HUES64 (cell line): ENCODE measurements at regions not wholly inside any gene's neighbourhood (a gene's known extent, or its start where the extent isn't known, plus 50 kb on each side); places are given as distances from the start of the nearest gene placed in this dataset.

ENCODE experiments used
- H3K27ac ChIP-seq: 2 replicates; pipeline ENCODE4 v1.7.0; 2013; ENCODE audit warnings: low read depth, low read length, inconsistent platforms
- H3K27me3 ChIP-seq: 2 replicates; pipeline ENCODE4 v1.6.1; 2013; ENCODE audit warnings: mild to moderate bottlenecking, low read length; ENCODE audit not compliant: insufficient read depth
- H3K36me3 ChIP-seq: 2 replicates; pipeline ENCODE4 v1.6.1; 2013; ENCODE audit warnings: mild to moderate bottlenecking, low read length; ENCODE audit not compliant: insufficient read depth
- H3K4me1 ChIP-seq: 2 replicates; pipeline ENCODE4 v1.6.1; 2013; ENCODE audit warnings: mild to moderate bottlenecking, low read length, moderate library complexity; ENCODE audit not compliant: insufficient read depth
- H3K4me3 ChIP-seq: 2 replicates; pipeline ENCODE4 v1.5.1; 2013; ENCODE audit warnings: mild to moderate bottlenecking, low read length, moderate library complexity
- H3K9ac ChIP-seq: 2 replicates; pipeline ENCODE4 v1.6.1; 2013; ENCODE audit warnings: mild to moderate bottlenecking, low read depth, low read length
- H3K9me3 ChIP-seq: 2 replicates; pipeline ENCODE4 v1.6.1; 2013; ENCODE audit warnings: low read depth, low read length; ENCODE audit not compliant: insufficient read depth
- WGBS: fragments of 150-250, 120-280 bp; methylation state at CpG from one replicate; pipeline ENCODE4 v1.1.7; 2013; ENCODE audit warnings: missing lambda C conversion rate; 5-methylcytosine and 5-hydroxymethylcytosine counted together

DNA sequence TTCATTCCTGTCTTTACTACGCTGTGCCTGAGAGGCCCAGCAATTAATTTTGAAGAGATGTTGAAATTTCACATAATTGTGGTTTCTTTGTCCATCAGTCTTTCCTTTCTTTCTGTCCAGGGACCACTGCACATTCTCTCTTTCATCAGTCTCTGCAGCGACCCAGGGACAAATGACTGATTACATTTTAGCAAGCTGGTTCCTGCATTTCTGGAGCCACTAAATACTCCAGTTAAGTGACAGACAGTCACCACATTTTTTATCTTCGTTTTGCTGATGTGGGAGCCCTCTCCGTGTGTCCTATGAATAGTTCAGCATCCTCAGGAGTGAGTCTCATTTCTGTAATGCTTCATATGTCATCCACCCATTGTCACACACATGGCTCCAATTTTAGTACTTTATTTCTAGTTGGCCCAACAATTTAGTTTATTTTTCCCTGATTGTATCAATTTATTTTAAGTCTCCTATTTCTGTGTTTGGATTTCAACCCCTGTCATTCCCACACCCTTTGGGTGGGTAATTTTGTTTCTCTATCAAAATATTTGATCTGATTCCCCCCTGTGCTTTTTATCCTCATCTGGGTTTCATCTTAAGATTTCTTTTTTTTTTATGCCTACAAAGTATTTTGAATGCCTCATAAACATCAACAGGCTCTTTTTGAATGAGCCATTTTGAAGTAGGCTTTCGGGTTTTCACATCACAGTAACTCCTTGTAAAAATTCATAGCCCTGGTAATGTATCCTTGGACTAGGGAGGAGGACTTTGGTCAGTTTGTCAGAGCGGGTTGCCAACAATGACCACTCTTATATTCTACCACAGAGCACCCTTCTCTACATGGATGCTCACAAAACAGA is 1196.5 kb downstream of the GALC start:
- no peaks in the 10 kb centered on the region for H3K36me3 ChIP-seq
- H3K9ac ChIP-seq, result no peak overlapping the region
- no peak overlapping the region for H3K27ac ChIP-seq
- WGBS, result 91% methylated on average over 6 of the region's 6 CpGs
- H3K27me3 ChIP-seq, result no peaks in the 10 kb centered on the region
- H3K4me3 ChIP-seq, result no peak overlapping the region
- H3K9me3 ChIP-seq, result no peaks in the 10 kb centered on the region
- H3K4me1 ChIP-seq, result no peaks in the 10 kb centered on the region

DNA sequence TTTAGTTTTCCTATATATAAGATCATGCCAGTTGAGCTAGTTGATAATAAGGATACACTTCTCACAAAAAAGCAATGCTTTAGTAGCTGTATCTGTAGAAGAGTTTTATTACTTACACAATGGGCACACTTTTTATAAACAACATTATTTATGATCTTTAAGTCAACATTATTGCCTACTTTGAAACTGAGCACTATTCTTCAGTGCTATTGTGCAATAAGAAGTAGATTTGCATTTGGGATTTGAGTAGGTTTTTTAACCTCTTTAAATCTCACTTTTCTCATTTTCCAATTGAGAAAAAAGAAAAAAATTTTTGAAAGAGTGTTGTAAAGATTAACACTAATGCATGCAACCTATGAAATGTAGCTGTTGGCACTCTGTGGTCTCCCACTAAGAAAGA is 1198.3 kb downstream of the GALC start:
- Histone ChIP-seq H3K4me1 (no peaks in the 10 kb centered on the region), H3K9ac (no peak overlapping the region), H3K4me3 (no peak overlapping the region), H3K36me3 (no peaks in the 10 kb centered on the region), H3K9me3 (0 out of 2 replicates have a peak, but pooled peaks cover 2% of the 10 kb centered on the region), H3K27ac (no peak overlapping the region), H3K27me3 (no peaks in the 10 kb centered on the region)

DNA sequence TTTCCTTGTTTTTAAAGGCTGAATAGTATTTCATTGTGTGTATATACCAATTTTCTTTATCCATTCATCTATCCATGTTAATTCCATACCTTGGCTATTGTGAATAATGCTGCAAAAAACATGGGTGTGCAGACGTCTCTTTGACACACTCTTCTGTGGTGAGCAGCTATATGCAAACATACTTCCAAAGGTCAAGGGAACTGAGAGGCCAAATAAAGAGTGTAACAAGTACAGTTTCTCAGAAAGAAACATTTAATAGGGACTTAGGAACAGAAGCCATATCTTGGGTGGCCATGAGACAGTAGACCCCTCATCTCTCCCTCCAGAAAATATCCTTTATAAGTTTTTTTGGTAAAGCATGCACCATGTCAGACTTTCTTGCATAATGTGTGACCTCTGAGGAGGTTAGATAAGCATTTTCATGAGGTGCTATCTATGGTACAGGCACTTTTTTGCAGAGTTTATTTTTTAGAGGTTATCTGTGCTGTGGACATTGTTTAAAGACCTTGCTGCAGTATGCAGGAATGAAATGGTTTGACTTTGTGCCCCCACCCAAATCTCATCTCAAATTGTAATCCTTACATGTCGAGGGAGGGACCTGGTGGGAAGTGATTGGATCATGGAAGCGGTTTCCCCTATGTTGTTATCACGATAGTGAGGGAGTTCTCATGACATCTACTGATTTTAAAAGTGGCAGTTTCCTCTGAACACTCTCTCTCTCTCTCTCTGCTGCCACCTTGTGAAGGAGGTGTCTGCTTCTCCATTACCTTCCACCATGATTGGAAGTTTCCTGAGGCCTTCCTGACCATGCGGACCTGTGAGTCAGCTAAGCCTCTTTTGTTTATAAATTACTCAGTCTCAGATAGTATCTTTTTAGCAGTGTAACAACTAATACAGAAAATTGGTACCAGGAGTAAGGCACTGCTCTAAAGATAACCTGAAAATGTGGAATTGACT is 1202.3 kb downstream of the GALC start:
- H3K27me3 ChIP-seq, result no peaks in the 10 kb centered on the region
- 0 out of 2 replicates have a peak, but pooled peaks cover 2% of the 10 kb centered on the region for H3K9me3 ChIP-seq
- H3K9ac ChIP-seq, result no peak overlapping the region
- no peak overlapping the region for H3K4me3 ChIP-seq
- H3K4me1 ChIP-seq, result no peaks in the 10 kb centered on the region
- no peaks in the 10 kb centered on the region for H3K36me3 ChIP-seq
- H3K27ac ChIP-seq, result no peak overlapping the region
- 94% methylated on average over 4 of the region's 5 CpGs for WGBS

DNA sequence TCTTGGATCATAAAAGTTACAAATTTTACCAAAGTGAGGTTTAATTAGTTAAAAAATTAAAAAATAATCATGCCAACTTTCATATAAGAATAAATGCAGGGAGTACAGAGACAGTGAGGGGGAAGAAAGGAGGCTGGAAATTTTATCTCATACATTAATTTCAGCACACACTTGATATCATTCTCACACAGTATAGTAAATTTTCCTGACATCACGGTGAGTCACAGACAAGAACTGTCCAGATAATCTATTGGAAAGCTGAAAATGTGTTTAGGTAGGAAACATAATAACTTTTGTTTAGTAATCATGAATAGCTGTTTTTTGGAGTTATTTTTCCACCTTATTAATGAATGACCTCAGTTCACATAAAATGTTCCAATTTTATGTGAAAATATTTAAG is 1204.8 kb downstream of the GALC start:
- no peak overlapping the region for H3K27ac ChIP-seq
- H3K9ac ChIP-seq, result no peak overlapping the region
- 92% methylated on average over 1 of the region's 1 CpG for WGBS
- no peaks in the 10 kb centered on the region for H3K27me3 ChIP-seq
- H3K9me3 ChIP-seq, result 0 out of 2 replicates have a peak, but pooled peaks cover 2% of the 10 kb centered on the region
- no peaks in the 10 kb centered on the region for H3K36me3 ChIP-seq
- H3K4me1 ChIP-seq, result no peaks in the 10 kb centered on the region
- H3K4me3 ChIP-seq, result no peak overlapping the region

DNA sequence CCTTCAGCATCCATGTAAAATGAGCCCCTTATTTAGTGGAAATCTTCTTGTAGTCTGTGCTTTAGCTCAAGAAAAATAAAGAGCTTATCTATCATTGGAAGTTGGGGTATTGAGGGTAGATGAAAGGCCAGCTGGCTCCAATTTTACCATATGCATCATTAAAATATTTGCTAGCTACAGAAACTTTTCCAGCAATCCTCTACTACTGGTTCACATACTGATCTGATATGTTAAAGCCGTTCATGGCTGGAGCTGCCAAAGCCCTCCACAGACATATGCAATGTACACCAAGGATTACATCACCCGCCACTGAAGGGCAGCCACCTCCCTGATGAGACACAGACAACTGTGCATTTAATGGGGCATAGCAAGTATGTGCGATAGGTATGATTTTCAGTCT is 1205.3 kb downstream of the GALC start:
- H3K36me3 ChIP-seq, result no peaks in the 10 kb centered on the region
- H3K4me3 ChIP-seq, result no peak overlapping the region
- H3K27me3 ChIP-seq, result no peaks in the 10 kb centered on the region
- no peaks in the 10 kb centered on the region for H3K4me1 ChIP-seq
- no peak overlapping the region for H3K27ac ChIP-seq
- WGBS, result 98% methylated on average over 3 of the region's 3 CpGs
- H3K9me3 ChIP-seq, result 0 out of 2 replicates have a peak, but pooled peaks cover 2% of the 10 kb centered on the region
- no peak overlapping the region for H3K9ac ChIP-seq

DNA sequence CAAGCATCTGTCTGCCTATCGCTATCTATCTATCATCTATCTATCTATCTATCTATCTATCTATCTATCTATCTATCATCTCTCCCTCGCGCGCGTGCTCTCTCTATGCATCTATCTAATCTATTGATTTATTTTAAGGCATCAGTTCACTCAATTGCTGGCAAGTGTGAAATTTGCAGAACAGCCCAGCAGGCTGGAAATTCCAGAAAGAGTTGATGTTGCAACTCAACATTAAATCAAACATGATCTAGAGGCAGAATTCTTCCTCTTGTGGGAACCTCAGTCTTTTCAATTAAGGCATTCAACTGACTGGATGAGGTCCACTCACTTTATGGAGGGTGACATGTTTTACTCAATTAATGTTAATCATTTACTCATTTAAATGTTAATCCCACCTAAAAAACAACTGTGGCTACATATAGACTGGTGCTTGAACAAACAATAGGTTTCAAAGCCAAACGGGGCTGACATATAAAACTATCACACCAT is 1210.8 kb downstream of the GALC start:
- Histone ChIP-seq H3K27me3 (no peaks in the 10 kb centered on the region), H3K9me3 (no peaks in the 10 kb centered on the region), H3K36me3 (no peaks in the 10 kb centered on the region), H3K4me1 (no peaks in the 10 kb centered on the region), H3K27ac (no peak overlapping the region), H3K4me3 (no peak overlapping the region), H3K9ac (no peak overlapping the region)
- 98% methylated on average over 6 of the region's 6 CpGs for WGBS

DNA sequence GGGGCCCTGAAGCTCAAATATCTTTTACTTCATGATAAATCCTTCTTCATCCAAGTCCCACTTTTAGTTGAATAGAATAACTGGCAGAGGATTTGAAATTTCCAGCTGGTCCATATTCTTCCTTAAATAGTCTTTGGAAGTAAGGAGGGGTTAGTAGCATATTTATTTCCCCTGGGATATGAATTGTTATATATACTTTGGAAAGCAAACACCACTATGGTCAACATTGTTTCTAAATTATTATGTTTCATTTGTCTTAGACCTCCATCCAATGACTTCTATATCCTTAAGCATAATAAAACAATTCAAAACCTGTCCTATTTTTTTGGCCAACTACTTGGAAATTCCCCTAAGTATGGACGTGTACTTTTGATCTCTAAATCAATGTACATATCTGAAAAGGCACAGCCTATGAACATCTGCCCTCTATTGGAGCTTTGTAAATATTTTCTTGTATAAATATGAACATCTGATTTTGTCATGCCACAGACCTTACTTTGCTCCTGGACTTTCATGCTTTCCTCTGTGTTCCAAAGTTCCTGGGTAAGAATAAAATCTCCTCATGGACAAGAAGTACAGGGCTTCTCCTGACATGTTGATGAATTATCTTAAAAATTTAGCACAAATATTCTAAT is 1212.0 kb downstream of the GALC start:
- H3K9ac ChIP-seq, result no peak overlapping the region
- no peaks in the 10 kb centered on the region for H3K27me3 ChIP-seq
- H3K4me1 ChIP-seq, result no peaks in the 10 kb centered on the region
- no peaks in the 10 kb centered on the region for H3K36me3 ChIP-seq
- H3K27ac ChIP-seq, result no peak overlapping the region
- H3K9me3 ChIP-seq, result no peaks in the 10 kb centered on the region
- H3K4me3 ChIP-seq, result no peak overlapping the region
- 96% methylated on average over 1 of the region's 1 CpG for WGBS

DNA sequence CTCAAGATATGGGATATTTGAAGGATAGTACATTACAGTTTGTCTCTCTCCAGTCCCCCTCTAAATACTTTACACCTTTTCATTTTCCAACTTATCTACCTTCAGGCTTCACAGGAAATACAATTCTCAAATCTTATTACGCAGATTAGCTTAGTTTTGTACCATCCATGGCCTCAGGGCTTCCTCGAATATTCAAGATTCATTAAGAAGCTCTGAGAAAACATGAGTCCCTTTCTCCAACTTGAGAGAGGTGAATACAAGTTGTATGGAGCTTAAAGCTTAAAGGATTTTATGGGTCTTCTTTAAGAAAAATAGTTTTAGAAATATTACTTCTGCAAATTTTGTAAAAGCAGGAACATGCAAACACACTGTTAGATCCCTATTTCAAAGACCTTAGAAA is 1212.5 kb downstream of the GALC start:
- Histone ChIP-seq H3K27me3 (no peaks in the 10 kb centered on the region), H3K27ac (no peak overlapping the region), H3K36me3 (no peaks in the 10 kb centered on the region), H3K4me1 (no peaks in the 10 kb centered on the region), H3K9ac (no peak overlapping the region), H3K9me3 (no peaks in the 10 kb centered on the region), H3K4me3 (no peak overlapping the region)
- WGBS, result 68% methylated on average over 2 of the region's 2 CpGs

DNA sequence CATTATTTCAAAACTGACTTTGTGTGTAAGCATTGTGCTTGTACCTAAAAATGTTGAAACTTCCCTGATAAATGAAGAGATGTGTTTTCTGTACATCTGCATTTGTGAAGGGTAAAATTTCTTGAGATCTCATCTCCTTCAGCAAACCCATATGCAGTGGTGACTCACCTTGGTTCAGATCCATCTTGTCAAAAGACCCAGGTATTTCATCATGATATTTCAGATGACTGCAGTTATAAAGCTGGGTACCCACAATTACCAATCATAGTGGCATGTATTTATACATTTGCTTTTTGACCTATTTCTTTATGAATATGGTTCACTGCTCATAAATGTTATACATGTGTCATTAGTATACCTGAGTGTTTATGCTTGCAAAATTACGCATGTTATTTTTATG is 1213.6 kb downstream of the GALC start:
- WGBS, result no CpG with 5 or more reads among the region's 1 CpG
- no peak overlapping the region for H3K9ac ChIP-seq
- H3K36me3 ChIP-seq, result no peaks in the 10 kb centered on the region
- H3K4me3 ChIP-seq, result no peak overlapping the region
- no peak overlapping the region for H3K27ac ChIP-seq
- H3K27me3 ChIP-seq, result no peaks in the 10 kb centered on the region
- no peaks in the 10 kb centered on the region for H3K4me1 ChIP-seq
- H3K9me3 ChIP-seq, result no peaks in the 10 kb centered on the region

DNA sequence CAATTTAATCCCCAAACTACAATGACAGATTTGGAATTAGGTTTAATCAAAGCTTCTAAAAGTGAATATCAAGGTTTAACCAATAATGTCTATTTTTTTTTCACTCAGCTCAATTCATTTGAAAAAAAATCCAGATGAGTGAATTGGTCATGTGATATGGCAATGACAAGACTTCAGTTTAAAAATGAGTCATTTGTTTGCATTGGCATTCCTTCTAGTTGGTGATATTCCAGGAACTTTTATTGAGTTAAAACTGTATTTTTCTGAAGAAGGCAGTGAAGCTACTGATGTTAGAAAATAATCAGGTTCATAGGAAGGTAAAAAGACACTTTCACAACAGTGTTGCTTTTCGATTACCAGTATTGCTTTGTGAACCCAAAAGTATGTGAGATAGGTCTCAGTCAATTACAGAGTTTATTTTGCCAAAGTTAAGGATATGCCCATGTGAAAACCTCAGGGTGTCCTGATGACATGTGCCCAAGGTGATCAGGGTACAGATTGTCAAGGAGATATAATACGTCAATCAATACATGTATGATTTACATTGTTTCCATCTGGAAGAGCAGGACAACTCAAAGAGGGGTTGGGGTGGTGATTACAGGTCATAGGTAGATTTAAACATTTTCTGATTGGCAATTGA is 1214.9 kb downstream of the GALC start:
- Histone ChIP-seq H3K4me3 (no peak overlapping the region), H3K9ac (no peak overlapping the region), H3K4me1 (no peaks in the 10 kb centered on the region), H3K27me3 (no peaks in the 10 kb centered on the region), H3K36me3 (no peaks in the 10 kb centered on the region), H3K9me3 (no peaks in the 10 kb centered on the region), H3K27ac (no peak overlapping the region)
- WGBS, result 98% methylated on average over 2 of the region's 2 CpGs
